ENCODE measurements at regions not wholly inside any gene's neighbourhood (a gene's known extent, or its start where the extent isn't known, plus 50 kb on each side); places are given as distances from the start of the nearest gene placed in this dataset.

- intact Hi-C loops (cut with DNase I), result no loop called here
- H3K27me3 ChIP-seq, result no peaks in the 10 kb centered on the region
- H3K4me1 ChIP-seq, result peaks cover 0 to 6% of the 10 kb centered on the region in 2 donors
- no peak for DNase-seq (ENCODE audit: low spot score in 2 of 2)
- H3K9me3 ChIP-seq, result no peaks in the 10 kb centered on the region
- no peaks in the 10 kb centered on the region for H3K36me3 ChIP-seq
- H3K4me3 ChIP-seq, result no peak overlapping the region
- no peak overlapping the region for H3K27ac ChIP-seq
- no peak for TF ChIP-seq CTCF (IDR thresholded peaks at IDR 0.05)
Measured at GRCh38 chr2:150282771-150283371, 204.6 kb downstream of the RND3 start.

DNA sequence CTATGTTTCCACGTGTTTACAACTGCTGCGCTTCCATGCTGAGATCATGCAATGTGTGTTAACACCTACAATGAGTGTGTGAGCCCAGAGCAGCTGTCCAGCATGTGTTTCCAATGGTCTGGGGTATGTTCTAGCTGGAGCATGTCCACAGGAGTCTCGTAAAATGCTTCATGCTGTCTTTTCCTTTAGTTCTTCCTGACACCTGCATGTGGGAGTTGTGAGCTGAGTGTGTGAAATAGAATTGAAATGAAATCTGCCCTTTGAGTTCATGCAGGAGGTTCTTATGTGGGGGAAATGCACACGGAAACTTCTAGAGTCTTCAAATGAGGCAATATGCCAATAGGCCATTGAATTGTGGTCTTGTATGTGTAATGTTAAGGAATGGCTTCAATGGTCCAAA lies 205.1 kb downstream of the RND3 start:
- peaks cover 0 to 6% of the 10 kb centered on the region in 2 donors for H3K4me1 ChIP-seq
- no peak for DNase-seq (ENCODE audit: low spot score in 2 of 2)
- intact Hi-C loops (cut with DNase I), result no loop called here
- no peak for TF ChIP-seq CTCF (IDR thresholded peaks at IDR 0.05)
- no peak overlapping the region for H3K27ac ChIP-seq
- no peaks in the 10 kb centered on the region for H3K27me3 ChIP-seq
- no peak overlapping the region for H3K4me3 ChIP-seq
- H3K36me3 ChIP-seq, result no peaks in the 10 kb centered on the region
- no peaks in the 10 kb centered on the region for H3K9me3 ChIP-seq

DNA sequence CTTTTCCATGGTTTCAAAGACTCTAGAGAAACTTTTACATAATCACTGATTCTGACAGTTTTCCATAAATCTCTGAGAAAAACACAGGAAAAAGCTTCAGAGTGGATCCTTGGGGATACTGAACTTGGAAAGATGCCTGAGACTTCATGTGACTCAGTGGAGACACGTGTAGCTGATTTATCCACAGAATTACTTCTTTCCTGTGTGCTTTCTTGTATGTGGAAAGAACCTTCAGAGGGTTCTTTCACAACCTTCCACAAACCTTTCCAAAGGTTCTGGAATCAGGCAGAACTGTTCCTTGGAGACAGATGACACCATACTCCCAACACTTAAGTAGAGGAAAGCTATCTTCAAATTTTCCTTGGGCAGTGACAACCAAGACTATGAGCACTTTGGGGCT lies 207.2 kb downstream of the RND3 start:
- Histone ChIP-seq H3K27me3 (no peaks in the 10 kb centered on the region), H3K9me3 (peaks cover 0 to 4% of the 10 kb centered on the region in 2 donors), H3K27ac (peak overlapping the region; percentile 38 to 68), H3K36me3 (no peaks in the 10 kb centered on the region), H3K4me3 (no peak overlapping the region), H3K4me1 (peaks cover 0 to 6% of the 10 kb centered on the region in 2 donors)
- intact Hi-C loops (cut with DNase I), result no loop called here
- no peak for TF ChIP-seq CTCF (IDR thresholded peaks at IDR 0.05)
- DNase-seq (ENCODE audit: low spot score in 2 of 2), result no peak

- peaks cover 0 to 4% of the 10 kb centered on the region in 2 donors for H3K9me3 ChIP-seq
- no peak overlapping the region for H3K4me3 ChIP-seq
- intact Hi-C loops (cut with DNase I), result loop anchor here (2.0 to 10.0 kb wide), 3 partner anchors 207 to 685 kb away; partner anchors contain the start of gene RND3
- H3K27me3 ChIP-seq, result no peaks in the 10 kb centered on the region
- no peaks in the 10 kb centered on the region for H3K36me3 ChIP-seq
- no peak for TF ChIP-seq CTCF (IDR thresholded peaks at IDR 0.05)
- H3K4me1 ChIP-seq, result peaks cover 0 to 6% of the 10 kb centered on the region in 2 donors
- DNase-seq (ENCODE audit: low spot score in 2 of 2), result no peak
- H3K27ac ChIP-seq, result peak overlapping the region; percentile 38 to 68
Measured at GRCh38 chr2:150279686-150280085, 207.8 kb downstream of the RND3 start.

DNA sequence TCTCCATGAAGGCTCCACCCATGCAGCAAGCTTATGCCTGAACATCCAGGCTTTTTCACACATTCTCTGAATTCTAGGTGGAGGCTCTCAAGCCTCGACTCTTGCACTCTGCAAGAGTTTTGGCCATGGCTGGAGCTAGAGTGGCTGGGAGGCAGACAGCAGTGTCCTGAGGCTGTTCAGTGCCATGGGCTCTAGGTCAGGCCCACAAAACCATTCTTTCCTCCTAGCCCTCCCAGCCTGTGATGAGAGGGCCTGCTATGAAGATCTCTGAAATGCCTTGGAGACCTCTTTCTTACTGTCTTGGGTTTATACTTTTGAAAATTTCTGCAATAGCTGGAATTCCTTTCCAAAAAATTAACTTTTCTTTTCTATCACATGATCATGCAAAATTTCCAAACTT lies 210.7 kb downstream of the RND3 start:
- DNase-seq (ENCODE audit: low spot score in 2 of 2), result no peak
- H3K4me3 ChIP-seq, result no peak overlapping the region
- TF ChIP-seq CTCF (IDR thresholded peaks at IDR 0.05), result no peak
- no peaks in the 10 kb centered on the region for H3K27me3 ChIP-seq
- intact Hi-C loops (cut with DNase I), result loop anchor here (10.0 kb wide), 2 partner anchors 282 to 682 kb away; no protein-coding TSS in a partner anchor
- H3K9me3 ChIP-seq, result peaks cover 0 to 4% of the 10 kb centered on the region in 2 donors
- no peaks in the 10 kb centered on the region for H3K36me3 ChIP-seq
- peaks cover 0 to 6% of the 10 kb centered on the region in 2 donors for H3K4me1 ChIP-seq
- no peak overlapping the region for H3K27ac ChIP-seq
